Ishikawa (cell line): ENCODE measurements at regions not wholly inside any gene's neighbourhood (a gene's known extent, or its start where the extent isn't known, plus 50 kb on each side); places are given as distances from the start of the nearest gene placed in this dataset.

Experiments used
- CEBPB ChIP-seq: IDR thresholded peaks from 2 replicates; pipeline ENCODE4 v1.6.1; 2012
- EP300 ChIP-seq: IDR thresholded peaks from 2 replicates; pipeline ENCODE4 v1.6.1; 2012; ENCODE audit warnings: borderline replicate concordance
- TEAD4 ChIP-seq: IDR thresholded peaks from 2 replicates; pipeline ENCODE4 v1.6.1; 2012
- TF ChIP-seq, protein P1 (sequence below): IDR thresholded peaks from 2 replicates; pipeline ENCODE4 v1.6.1; 2012

DNA sequence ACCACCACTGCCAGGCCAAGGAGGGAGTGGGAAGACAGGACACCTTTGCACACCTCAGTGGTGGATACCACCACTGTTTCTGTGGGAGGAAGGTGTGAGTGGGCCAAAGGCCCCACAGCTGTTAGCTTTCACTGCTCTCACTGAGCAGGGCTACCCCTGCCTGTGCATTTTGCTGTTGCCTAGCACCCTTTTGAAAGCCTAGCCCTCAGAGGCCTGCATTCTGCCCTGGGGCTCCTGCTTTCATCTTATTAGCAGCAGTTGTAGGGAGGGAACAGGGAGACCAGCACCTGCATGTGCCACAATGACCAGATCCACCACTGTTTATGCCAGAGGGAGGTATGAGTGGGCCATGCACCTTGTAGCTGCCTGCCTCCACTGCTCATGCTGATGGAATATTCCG lies 110.9 kb upstream of the C21orf91 start:
- no peak for TF ChIP-seq CEBPB
- TF ChIP-seq TEAD4: no peak
- TF ChIP-seq, protein P1, sequence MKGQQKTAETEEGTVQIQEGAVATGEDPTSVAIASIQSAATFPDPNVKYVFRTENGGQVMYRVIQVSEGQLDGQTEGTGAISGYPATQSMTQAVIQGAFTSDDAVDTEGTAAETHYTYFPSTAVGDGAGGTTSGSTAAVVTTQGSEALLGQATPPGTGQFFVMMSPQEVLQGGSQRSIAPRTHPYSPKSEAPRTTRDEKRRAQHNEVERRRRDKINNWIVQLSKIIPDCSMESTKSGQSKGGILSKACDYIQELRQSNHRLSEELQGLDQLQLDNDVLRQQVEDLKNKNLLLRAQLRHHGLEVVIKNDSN: no peak
- no peak for TF ChIP-seq EP300
